ENCODE measurements at regions not wholly inside any gene's neighbourhood (a gene's known extent, or its start where the extent isn't known, plus 50 kb on each side); places are given as distances from the start of the nearest gene placed in this dataset.

GRCh38 chr18:22064581-22064980, 104.8 kb upstream of the GATA6 start:
- TF ChIP-seq CTCF (IDR thresholded peaks at IDR 0.05; ENCODE audit: insufficient read depth, low read length), result no peak
- TF ChIP-seq POLR2AphosphoS5 (IDR thresholded peaks at IDR 0.05; ENCODE audit: low read depth), result no peak
- no peak for TF ChIP-seq REST (IDR thresholded peaks at IDR 0.05; ENCODE audit: insufficient replicate concordance, low read depth)

Measured in HL-60 (cell line).